Kasumi-1 (cell line): ENCODE measurements at regions not wholly inside any gene's neighbourhood (a gene's known extent, or its start where the extent isn't known, plus 50 kb on each side); places are given as distances from the start of the nearest gene placed in this dataset.

ENCODE experiments used
- DNase-seq, 2 experiments: peaks; one replicate each; lab custom pipeline; 2025; lab: John Stamatoyannopoulos, UW

DNA sequence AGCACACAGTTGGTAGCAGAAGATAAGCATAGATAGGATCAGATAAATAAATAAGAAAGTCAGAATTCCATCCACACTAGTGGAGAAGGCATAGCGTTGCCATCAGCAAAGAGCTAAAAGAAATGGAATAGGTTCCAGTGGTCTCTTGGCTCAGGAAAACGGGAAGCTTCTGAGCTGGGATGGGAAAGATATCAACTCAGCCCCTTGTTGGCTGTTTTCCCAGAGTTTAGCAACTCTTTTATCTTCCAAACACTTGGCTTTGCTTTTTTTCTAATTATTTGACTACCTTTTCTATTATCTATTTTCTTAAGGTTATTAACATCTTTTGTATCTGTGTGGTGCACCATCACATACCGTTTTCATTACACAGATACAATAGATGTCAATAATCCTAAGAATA, 445.7 kb upstream of the TRPC7 start:
- no peak for DNase-seq

- no peak for DNase-seq
These were observed 445.0 kb upstream of the TRPC7 start for GRCh38 chr5:136810261-136810801.

- DNase-seq = no peak
These were observed 444.0 kb upstream of the TRPC7 start for GRCh38 chr5:136809382-136809781.

DNA sequence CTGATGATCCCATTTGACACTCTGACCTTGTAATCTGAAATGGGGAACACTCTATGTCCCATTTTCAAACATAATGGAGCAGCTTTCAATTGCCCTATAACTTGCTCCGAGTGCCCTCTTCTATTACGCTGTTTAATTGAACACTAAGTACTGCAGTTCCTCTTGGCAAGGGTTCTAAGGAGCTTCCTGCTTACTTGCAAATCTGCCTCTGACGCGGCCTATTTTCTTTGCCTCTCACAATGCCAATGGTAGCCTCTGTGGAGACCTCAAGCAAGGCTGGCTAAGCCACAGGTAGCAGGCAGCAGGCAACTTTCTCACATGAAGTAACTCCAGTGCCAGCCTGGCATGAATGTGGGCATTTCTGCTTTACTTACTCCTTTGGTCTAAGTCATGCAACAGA, 443.4 kb upstream of the TRPC7 start:
- DNase-seq = no peak

DNA sequence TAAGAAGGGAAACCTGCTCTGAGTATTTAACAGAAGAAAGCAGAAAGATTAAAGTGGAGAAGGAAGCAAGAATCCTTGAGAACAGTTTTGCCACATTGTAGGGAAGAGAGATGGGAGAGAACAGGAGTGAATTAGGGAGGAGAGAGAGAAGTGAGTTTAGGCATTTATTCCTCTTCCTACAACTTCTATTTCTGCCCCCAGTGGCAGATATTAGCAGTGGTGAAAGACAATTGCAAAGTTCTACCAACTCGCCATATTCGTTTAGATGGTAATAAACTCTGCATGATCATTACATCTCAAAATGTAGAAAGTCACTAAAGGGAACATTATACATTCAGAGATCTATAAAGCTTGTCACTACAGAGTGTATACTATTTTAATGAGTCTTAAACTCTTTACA, 440.1 kb upstream of the TRPC7 start:
- DNase-seq = no peak

- no peak for DNase-seq
These were observed 437.0 kb upstream of the TRPC7 start for GRCh38 chr5:136802383-136802782.

DNA sequence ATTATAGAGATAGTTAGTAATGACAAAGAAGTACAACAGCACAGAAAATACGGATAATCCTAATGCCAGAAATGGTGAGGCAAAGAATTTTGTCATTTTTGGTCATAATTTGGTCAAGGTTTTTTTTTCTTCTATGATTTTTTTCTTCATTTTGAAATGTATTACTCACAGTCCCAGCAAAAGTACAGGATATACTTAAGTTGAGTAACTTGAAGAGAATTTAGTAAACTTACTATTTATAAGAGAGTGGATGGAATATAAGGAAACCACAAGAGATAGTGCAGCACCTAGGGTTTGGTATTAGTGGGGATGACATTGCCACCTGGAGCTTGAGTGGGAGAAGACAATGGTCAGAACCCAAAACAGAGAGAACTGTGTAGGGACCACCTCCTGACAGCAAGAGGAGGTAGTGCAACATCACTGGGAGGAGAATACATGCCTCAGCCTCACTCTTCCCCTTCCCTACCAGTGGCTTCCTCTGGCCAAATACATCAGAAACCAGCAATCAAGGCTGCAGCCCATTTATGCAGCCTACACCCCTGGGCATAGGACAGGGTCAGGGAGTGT, 434.5 kb upstream of the TRPC7 start:
- DNase-seq = no peak

DNA sequence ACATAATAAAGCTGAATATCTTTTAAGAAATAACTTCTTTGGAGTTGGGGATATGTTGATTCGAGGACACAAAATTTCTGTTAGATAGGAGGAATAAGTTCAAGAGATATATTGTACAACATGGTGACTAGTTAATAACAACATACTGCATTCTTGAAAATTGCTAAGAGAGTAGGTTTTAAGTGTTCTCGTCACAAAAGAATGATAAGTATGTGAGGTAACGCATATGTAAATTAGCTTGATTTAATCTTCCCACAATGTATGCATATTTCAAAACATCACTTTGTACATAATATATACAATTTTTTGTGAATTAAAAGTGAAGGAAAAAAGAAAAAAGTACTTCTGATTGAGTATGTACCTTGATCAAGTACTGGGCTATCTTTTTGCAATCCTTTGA, 428.0 kb upstream of the TRPC7 start:
- no peak for DNase-seq

- DNase-seq = no peak
These were observed 416.1 kb upstream of the TRPC7 start for GRCh38 chr5:136781464-136781863.

DNA sequence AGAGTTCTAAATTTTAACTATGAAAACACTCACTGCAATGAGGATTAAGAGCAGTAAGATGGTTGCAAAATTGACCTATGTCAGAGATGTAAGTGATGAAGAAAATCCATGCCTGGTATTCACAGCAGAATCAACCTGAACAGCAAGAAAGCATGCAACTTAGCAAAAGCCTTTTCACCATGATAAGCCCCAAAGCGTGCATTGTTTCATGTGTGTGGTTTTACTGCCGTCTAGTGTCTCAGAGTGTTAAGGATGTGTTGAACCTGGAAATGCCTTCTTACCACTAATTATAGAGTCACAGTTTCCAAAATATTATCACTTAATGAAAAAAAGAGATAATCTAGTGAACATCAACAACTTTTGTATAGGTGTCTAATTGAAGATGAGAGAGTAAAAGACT, 415.2 kb upstream of the TRPC7 start:
- no peak for DNase-seq

DNA sequence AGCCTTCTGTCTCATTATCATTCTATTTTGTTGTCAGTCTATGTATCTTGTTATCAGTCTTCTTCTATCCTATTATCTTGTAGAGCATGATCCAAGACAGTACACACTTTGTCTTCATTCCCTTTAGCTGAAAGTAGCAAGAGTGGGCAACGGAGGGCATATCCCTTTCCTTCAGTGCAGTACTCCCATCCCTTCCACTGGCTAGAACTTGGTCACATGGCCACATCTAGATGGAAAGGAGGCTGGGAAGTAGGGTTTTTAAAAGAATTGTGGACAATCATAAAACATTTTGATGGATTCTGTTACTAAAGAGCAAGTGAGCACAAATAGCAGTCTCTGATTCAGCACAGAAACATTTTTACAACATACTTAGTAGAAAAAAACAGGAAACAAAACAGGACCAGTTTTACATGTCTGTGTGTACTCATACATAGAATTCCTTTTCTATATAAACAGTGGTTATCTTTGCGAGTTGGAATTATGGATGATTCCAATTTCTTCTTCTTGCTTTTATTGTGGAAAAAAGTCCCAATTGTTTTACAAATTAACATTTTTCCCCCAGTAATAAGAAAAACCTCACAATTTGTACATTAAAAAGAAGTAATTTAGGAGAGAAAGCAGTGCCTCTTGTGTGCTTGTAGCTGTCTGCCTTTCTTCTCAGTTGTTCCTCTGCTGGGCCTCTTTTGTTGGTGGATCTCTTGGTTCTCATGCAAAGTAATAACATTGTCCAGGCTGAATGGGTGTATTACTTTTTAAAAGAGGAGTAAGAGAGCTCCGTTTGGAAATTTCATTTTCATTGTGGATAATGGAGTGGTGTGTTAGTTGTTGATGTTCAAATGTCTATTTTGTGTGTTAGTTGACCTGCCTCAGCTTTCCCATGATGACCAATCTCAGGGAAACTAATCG, 410.9 kb upstream of the TRPC7 start:
- no peak for DNase-seq

DNA sequence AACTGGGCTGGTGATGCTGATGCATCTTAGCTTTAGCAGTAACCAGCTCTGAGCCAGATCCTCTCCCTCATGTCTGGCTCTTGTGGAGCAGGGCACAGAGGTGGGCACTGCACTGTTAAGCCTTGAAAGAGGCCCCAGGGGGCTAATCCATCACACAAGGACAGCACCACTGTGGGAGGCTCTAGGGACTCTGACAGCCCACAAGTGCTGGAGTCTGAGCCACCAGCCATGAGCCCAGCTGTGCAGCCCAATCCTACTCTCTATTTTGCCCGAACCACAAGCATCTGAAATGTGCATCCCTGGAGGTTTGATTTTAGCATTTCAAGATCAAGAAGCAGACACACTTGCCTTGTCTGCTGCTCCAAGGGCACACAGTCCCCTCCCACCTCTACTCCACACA, 407.1 kb upstream of the TRPC7 start:
- DNase-seq = no peak

- peak; percentile 61 to 62 for DNase-seq
These were observed 404.7 kb upstream of the TRPC7 start for GRCh38 chr5:136769900-136770684.

DNA sequence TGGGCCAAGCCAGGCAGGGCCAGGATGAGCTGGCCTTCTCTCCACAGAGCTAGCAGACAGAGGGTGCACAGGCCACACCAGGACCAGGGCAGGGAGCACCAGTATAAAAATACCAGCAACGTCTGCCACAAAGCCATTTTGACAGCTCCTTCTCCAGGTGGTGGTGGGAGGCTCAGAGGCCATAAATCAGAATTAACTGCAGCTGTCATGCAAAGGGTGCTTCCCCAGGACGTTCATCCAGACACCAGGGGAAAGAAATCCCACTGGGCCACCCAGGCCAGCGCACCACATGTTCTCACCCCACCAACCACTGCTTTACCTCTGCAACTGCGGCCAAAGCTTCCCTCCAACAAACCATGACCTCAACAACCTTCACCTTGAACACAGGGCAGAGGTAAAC, 403.7 kb upstream of the TRPC7 start:
- DNase-seq = no peak

- no peak for DNase-seq
These were observed 403.1 kb upstream of the TRPC7 start for GRCh38 chr5:136768457-136768856.

DNA sequence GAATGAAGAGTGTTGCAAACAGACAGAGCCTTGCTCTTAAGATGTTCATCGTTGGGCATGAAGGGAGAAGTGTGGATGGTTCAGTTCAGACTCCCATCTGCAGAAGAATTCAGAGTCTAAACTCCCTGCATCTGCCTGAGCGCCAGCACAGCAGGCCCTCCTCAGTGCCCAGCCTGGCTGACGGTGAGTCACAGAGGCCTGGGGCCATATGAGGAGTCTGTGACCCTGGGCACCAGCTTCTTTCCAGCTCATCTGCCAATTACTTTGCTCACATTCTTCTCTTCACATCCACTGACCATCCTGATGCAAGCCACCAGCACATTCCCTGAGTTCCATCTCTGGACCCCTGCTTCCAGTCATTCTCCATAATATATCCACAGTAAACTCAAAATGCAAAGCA, 401.1 kb upstream of the TRPC7 start:
- DNase-seq = no peak

GRCh38 chr5:136764601-136765000, 399.3 kb upstream of the TRPC7 start:
- DNase-seq = no peak

- DNase-seq = no peak
These were observed 398.2 kb upstream of the TRPC7 start for GRCh38 chr5:136763548-136763947.

GRCh38 chr5:136754216-136754615, 388.9 kb upstream of the TRPC7 start:
- no peak for DNase-seq

DNA sequence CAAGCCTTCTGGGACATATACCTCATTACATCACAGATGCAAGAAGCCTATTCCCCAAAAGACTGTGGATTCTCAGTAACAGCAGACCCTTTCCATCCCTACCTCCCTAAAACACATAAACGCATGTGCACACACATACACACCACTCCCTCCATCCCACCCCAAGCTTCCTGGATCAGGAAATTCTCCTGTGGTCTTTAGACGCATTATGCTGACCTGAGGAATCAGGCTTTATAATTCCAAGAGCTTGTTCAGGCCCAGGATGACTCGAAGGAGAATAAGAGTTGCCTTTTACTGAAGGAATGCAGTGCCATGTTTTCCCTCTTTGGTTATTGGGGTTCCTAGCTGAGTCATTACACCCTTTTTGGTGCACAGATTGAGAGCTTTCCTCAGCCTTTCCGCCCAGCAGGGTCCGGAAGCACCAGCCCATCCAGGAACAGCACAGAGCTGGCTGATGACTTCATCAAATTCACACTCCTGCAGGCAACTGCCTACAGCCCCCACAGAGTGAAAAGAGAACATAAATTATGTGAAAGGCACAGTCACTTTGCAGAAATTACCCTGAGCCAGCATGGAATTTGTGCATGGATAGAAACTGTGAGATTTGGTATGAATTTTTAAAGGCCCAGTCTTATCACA, 385.0 kb upstream of the TRPC7 start:
- DNase-seq = no peak

DNA sequence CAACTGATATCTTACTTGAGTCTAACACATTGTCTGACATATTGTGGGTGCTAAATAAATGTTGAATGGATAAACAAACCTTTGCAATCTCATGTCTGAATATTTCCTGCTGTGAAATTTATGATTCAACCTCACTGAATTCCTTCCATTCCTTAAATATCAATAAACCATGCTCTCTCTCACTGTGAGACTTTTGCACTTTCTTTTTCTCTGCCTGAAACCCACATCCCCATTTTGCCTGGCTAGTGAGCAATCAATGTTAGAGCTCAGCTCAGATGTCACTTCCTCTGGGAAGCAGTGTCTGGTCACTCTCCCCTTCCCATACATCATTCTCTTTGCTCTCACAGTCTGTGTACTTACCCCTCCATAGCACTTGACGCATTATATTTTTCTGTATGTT, 383.7 kb upstream of the TRPC7 start:
- no peak for DNase-seq

DNA sequence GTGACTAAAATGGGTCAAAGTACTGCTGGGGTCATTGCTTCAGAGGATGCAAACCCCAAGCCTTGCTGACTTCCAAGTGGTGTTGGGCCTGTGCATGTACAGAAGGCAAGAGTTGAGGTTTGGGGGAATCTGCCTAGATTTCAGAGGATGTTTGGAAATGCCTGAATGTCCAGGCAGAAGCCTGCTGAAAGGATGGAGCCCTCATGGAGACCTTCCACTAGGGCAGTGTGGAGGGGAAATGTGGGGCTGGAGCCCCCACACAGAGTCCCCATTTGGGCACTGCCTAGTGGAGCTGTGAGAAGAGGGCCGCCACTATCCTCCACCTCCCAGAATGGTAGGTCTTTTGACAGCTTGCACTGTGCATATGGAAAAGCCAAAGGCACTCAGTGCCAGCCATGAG, 377.7 kb upstream of the TRPC7 start:
- no peak for DNase-seq
